Skin epidermis (tissue), 12 donors: ENCODE measurements at regions not wholly inside any gene's neighbourhood (a gene's known extent, or its start where the extent isn't known, plus 50 kb on each side); places are given as distances from the start of the nearest gene placed in this dataset.

Experiments
- H3K27ac ChIP-seq, 21 experiments: fragments of 200-600 bp; sonication (generic) in 11 of 21; one replicate each; pipeline ENCODE4 v1.5.0; 2020; ENCODE audit warnings: mild to moderate bottlenecking in 3 of 21, inconsistent platforms in 2 of 21, moderate library complexity in 2 of 21
- H3K4me3 ChIP-seq, 7 experiments: fragments of 200-600 bp; sonication (generic) in 2 of 7; one replicate each; pipeline ENCODE4 v1.5.0; 2020; ENCODE audit warnings: inconsistent platforms in 2 of 7, mild to moderate bottlenecking in 2 of 7, moderate library complexity in 1 of 7

DNA sequence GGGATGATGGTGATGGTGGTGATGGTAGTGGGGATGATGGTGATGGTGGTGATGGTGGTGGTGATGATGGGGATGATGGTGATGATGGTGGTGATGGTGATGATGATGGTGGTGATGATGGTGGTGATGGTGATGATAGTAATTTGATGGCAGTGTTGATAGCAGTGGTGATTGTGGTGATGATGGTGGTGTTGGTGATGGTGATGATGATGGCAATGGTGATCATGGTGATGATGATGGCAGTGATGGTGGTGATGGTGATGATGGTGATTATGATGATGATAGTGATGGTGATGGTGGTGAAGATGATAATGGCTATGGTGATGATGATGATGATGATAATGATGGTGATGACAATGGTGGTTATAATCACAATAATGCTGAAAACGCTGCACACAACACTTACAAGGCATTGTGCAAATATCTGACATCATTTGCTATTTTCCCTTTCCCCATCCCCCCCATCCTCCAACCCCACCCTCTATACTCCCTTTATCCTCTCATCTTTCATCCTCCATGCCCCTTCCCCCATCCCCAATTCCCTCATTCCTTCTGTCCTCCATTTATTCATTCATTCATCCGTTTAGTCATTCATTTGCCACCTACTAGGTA lies 230.1 kb downstream of the BRD1 start:
- no peak overlapping the region for H3K27ac ChIP-seq

DNA sequence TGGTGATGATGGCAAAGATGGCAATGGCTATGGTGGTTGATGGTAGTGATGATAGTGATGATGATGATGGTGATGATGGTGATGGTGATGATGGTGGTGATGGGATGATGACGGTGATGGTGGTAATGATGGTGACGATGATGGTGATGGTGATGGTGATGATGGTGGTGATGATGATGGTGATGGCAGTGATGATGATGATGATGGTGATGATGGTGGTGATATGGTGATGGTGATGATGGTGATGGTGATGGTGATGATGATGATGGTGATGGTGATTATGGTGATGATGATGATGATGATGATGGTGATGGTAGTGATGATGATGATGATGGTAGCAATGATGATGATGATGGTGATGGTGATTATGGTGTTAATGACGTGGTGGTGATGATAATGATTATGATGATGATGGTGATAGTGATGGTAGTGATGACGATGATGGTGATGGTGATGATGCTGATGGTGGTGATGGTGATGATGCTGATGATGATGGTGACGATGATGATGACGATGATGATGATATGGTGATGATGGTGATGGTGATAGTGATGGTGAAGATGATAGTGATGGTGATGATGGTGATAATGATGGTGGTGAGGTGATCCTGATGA lies 232.1 kb downstream of the BRD1 start:
- Histone ChIP-seq H3K4me3 (no peak overlapping the region), H3K27ac (no peak overlapping the region)

More for the DNA sequence above, 230.1 kb downstream of the BRD1 start:
- no peak overlapping the region for H3K4me3 ChIP-seq

DNA sequence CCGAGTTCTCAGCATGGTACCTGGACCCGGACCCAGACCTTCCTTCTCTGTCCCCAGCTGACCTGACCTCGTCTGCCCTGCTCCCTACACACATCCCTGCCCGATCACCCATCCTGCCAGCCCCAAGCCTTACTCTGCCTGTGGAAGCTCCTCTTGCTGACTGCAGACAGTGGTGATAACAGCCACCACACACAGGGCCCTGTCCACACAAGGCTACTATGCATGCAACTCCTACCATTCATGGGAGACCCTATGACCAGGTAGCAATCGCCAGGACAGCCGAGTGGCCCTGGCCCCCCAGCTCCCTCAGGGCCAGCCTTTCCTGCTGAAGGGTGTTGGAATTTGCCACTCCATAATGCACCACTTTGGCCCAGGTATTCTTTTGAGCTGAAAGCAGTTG lies 233.6 kb downstream of the BRD1 start:
- Histone ChIP-seq H3K4me3 (no peak overlapping the region), H3K27ac (no peak overlapping the region)

DNA sequence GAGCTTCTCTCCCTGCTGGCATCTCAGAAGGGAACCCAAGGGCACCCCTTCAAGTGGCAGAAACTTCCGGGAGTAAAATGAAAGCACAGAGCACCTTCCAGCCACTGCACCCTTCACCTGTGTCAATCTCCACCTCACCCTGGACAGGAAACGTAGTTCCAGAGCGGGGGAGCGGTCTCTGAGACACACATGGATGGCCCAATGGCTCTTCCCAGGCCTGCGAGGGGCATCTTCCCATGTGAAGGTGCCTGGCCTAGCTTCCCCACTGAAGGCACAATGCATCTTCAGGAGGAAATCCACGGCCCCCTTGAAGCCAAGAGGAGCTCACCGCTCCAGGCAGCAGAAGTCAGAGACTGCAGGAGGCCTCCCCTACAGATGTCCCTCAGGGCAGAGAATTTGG lies 234.2 kb downstream of the BRD1 start:
- no peak overlapping the region for H3K4me3 ChIP-seq
- H3K27ac ChIP-seq = no peak overlapping the region

DNA sequence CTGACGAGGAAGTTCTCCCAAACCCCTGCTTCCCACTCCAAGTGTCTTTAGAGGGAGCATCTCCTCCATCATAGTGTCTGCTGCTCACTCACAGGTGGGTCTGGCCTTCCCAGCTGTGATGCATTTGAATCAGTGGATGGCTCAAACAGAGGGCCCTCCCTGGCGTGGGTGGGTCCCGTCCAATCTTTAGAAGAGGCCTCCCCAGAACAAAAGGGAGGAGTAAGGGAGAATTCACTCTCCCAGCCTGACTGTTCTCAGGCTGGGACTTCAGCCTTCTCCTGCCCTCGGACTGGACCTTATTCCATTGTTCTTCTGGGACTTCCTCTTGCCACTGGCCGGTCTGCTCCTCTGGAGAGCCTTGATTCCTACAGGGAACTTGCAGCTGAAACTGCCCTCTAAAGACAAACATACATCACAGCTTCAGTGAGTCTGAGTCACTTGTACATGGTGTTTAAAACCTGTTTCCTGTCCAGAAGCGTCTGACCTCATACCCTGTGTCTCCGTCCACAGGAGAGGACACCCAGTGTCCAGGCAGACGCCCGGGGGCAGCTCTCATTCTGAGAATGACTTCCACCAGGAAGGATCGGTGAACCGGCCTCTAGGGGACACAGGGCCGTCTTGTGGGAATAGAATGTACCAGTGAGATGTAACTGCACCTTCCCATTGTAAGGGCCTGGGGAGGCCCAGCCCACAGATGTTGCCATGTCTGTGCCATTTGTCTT lies 234.7 kb downstream of the BRD1 start:
- Histone ChIP-seq H3K27ac (no peak overlapping the region), H3K4me3 (no peak overlapping the region)

DNA sequence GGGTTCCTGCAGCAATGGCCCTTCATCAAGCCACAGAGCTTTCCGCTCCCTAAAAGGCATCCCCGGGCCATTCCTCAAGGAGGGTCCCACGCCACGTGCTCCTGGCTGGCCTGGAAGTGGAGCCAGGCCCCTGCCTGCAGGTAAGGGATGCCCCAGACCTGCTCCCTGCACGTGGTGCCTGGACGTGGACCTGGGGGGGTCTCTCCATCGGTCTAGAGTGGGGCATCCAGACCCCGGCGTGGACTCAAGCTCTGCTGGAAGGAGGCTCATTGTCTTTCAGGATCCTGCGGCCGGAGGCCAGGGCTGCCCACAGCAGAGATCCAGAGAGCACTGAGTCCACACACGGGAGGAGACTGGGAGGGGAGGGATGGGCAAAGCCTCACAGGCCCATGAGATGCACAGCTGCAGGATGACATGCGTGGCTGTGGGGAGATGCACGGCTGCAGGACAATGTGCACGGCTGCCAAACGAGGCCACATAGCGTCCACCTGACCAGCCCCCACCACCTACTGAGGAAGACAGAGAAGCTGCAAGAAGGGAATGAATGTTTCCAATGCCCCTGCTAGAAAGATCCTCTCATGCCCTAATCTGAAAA lies 236.7 kb downstream of the BRD1 start:
- H3K27ac ChIP-seq = no peak overlapping the region

DNA sequence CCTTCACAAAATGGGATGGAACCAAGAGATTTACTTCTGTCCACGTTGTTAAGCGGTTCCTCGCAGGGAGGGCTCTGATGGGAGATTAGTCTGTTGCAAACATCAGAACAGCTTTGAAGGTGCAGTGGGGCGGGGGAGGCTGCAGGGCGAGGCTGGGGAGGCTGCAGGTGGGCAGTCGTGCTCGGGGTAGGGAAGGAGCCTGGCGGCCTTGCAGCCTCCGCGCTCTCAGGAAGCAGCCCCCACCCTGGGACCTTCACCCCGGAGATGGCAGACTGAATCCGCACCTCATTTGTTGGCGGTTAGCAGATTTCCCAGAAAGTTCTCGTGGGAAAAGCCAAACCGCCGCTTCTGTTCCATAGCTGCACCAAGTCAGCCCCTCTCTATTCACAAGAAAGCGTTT lies 237.3 kb downstream of the BRD1 start:
- H3K4me3 ChIP-seq = no peak overlapping the region
- H3K27ac ChIP-seq = no peak overlapping the region

More for the DNA sequence above, 236.7 kb downstream of the BRD1 start:
- H3K4me3 ChIP-seq = no peak overlapping the region

DNA sequence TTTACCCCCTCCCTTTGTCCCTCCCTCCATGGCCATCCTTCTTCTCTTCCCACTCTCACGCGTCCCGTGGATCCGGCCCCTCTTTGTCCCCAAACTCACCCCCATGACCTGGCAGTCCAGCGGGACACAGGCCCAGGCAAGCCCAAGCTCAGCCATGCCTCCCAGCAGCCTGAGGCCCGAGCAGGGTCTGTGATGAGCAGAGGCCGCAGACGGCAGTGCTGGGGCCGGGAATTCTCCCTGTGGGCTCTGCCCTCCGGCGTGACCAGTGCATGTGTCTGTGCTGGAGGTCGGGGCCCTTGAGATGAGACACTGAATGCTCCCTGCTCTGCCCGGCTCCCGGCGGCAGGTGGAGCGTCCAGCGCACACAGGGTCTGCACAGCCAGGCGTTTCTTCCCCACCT lies 237.9 kb downstream of the BRD1 start:
- H3K27ac ChIP-seq = no peak overlapping the region
- no peak overlapping the region for H3K4me3 ChIP-seq

DNA sequence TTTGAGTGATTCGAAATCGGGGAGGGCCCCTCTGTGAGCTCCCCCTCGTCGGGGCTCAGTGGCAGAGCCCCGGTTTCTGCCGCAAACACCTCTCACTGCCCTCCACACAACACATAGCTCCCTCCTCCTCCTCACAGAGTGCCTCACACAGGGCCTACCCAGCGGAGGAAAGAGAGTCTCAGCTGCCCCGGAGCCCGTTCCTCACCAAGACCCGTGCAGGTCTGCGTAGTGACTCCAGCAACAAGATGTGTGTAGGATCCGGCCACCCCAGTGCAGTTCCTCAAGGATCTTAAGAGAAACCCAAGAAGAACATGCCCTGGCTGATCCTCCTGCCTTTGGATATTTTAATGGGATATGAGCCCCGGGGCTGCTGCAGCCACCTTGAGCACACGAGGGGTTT lies 238.4 kb downstream of the BRD1 start:
- H3K27ac ChIP-seq = no peak overlapping the region
- H3K4me3 ChIP-seq = no peak overlapping the region

DNA sequence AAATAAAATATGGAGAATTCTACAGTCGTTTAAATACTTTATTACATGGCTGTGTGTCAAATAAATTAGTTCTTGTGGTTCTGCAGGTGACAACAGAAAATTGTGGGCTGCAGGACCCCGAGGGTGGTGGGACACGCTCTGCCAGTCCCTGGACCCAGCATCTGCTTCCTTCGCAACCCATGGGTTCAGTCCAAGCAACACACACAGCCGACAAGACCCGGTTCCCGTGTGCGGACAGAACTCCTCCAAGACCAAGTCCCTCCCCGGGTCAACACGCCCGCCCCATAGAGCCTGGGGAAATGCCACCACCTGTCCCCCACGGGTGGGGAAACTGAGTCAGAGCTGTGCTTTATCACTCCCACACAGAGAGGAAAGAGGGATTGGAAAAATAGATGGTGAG lies 238.9 kb downstream of the BRD1 start:
- H3K4me3 ChIP-seq = no peak overlapping the region
- H3K27ac ChIP-seq = no peak overlapping the region

DNA sequence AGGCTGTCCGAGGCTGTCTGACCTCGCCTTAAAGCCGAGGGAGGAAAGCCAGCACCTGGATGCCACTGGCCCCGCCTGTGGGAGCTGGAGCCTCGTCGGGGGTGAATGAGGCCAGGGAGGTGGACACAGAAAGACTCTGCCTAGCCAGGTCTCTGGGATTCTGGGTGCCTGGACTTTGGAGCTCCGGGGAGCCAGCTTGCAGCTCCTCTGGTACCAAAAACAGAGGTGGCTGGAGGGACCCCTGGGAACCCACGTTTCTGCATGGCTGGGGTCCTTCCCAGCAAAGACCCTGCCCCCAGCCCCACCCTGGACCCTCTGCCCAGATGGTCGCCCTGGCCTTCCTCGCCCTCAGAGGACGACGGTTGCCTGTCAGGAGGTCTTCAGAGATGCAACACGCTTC lies 239.7 kb downstream of the BRD1 start:
- Histone ChIP-seq H3K27ac (no peak overlapping the region), H3K4me3 (no peak overlapping the region)

DNA sequence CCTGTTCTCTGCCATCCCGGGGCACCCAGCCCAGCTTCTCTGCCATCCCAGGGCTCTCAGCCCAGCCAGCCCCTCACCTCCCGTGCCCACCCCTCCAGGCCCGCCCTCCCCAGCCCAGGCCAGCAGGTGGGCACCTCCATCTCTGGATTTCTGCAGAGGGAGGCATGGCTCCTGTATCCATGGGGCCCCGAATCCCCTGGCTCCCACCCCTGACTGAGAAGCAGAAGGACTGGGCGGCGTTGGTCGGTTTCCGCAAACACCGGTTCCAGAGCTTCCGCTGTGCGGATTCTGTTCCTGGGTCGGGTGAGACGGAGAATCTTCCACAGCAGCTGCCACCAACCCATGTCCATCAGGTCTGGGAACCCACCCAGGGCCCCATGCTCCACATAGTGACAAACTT lies 240.3 kb downstream of the BRD1 start:
- Histone ChIP-seq H3K4me3 (no peak overlapping the region), H3K27ac (no peak overlapping the region)

DNA sequence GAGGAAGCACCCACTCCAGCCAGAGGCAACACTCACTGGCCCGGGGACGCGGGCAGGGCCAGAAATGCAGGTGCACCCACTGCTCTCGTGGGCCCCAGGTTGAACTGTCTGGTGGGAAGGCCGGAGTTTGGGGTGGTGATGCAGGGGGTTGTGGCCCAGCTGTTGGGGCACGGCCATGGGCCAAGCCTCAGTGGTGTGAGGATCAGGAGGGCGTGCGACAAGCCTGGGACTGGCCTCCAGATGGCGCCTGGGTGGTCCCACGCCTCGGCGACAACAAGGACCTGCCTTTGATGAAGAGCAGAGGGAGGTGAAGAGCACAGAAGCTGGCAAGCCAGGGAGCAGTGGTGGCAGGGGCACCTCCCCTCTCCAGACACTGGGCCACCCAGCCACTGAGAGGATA lies 240.8 kb downstream of the BRD1 start:
- no peak overlapping the region for H3K27ac ChIP-seq
- H3K4me3 ChIP-seq = no peak overlapping the region

DNA sequence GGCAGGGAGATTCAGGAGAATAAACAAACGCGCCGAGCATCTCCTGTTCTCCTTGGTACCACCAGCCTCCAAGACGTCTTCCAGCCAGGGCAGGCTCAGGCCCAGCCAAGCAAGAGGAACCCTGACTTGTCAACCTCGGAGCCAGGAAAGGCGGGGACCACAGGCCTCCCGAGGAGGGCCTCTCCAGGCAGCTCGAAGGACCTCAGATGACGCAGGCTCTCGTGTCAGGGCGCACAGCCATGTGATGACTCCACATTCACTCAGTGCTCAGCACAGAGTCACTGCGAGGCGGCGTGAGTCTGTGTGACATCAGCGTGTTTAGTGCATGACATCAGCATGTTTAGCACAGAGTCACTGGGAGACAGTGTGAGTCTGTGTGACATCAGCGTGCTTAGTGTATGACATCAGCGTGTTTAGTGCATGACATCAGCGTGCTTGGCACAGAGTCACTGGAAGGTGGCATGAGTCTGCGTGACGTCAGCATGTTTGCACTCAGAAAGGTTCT lies 241.4 kb downstream of the BRD1 start:
- Histone ChIP-seq H3K4me3 (no peak overlapping the region), H3K27ac (no peak overlapping the region)

DNA sequence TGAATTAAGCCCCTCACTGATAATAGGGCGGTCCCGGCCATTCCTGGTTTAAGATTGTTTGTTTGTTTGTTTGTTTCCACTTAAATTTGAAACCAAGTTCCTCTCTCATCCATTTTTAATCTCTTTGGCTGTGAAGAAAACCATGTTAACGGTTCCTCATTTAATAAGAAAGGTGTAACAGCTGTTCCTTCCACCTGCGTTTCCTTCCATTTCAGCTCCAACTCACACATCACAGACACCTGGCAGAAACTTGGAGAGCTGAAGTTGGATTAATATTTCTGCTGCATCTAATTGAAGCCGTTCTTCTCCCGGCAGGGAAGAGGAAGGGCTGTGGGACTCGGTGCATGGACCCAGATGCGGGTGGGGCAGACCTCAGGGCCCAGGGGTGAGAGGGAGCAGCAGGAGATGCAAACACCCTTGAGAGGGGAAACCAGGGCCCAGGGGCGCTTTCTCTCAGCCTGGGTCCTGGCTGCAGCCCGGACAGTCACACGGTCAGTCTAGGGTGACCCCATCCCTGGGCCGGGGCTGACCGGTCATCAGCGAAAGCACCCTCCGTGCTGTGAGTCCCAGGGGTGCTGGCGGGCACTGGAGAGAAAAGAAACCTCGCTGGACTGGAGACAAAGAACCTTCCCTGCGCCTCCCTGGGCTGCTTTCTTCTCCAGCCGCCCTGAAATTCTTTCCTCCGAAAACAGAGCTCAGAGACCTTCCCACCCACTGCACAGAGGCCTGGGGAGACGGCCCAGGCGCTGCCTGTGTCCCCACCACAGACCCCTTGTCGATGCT lies 242.0 kb downstream of the BRD1 start:
- Histone ChIP-seq H3K27ac (no peak overlapping the region), H3K4me3 (no peak overlapping the region)

DNA sequence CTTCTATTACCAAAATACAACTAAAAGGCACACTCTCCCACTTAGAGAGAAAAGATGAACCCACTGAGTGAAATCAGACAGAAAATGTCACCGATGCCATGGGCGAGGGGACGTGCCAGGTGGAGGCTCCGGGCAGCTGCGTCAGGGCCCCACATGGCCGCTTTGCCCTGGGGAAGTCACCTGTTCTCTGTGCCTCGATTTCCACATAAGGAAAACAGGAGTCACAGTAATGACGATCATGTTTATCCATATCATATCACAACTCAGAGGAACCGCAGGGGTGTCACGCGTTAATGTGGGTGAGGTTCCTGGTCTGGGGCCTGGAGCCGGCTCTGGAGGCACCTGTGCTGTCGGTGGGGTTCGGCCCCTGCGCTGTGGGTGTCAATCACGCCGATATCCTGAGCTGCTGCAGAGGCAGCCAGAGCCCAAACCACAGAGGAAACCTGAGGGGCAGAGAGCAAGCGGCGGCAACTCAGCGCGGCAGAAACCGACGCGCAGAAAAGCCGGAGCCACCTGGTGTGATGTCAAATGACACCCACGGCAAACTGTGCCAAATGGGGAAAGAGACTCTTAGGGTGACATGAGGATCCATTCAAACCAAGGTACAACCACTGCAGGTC lies 243.7 kb downstream of the BRD1 start:
- Histone ChIP-seq H3K4me3 (no peak overlapping the region), H3K27ac (no peak overlapping the region)

DNA sequence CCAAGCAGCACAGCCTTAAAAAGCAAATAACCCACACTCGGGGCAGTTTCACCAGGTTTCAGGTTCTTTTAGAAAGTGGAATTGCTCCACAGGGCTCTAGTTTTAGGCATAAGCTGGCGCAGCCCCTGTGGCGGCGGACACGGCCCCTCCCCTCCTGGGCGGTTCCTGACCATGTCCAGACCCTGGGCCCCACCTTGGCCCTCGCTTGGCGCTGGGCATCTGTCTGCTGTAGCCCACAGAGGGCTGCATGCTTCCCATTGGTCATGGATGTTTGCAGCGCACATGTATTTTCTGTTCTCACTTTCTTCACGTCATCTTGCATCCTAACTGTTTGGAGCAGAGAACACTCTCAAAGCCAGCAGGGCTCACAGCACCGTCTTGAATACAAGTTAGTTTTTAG lies 244.3 kb downstream of the BRD1 start:
- Histone ChIP-seq H3K27ac (no peak overlapping the region), H3K4me3 (no peak overlapping the region)

DNA sequence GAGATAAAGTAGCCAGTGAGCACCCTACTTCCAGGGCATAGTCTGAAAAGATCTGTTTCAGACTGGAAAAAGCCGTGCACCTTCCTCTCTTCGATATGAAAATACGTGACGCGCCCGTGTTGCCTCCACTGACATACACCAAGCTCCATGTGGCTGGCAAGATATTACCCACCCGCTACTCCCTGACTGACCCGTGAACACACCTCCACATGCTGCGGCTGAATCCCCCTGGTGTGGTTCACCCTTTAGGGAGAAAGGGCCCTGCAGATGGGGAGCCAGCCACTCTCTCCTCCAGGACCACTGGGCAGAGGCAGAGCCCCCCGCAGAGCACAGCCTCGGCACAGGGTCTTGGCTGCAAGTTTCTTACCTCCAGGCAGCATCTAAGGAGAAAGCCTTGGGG lies 245.0 kb downstream of the BRD1 start:
- no peak overlapping the region for H3K27ac ChIP-seq

DNA sequence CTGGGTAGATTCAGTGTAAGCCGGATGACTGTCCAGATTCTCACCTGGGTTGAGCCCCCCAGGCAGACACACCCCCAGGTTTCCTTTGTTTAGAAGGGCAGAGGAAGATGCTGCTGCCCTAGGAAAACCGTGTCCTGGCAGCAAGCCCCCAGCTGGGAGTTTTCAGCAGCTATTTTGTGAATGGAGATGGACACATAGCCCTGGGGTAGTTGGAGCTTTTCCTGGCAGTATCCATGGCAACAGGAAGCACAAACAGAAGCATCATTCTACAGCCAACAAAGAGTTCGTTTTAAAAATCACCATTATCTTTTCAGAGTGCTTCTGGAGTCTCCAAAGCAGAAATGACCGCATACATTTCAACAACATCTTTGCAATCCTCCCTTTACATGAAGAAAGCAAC lies 245.5 kb downstream of the BRD1 start:
- Histone ChIP-seq H3K27ac (no peak overlapping the region), H3K4me3 (no peak overlapping the region)

More for the DNA sequence above, 245.0 kb downstream of the BRD1 start:
- H3K4me3 ChIP-seq = no peak overlapping the region

DNA sequence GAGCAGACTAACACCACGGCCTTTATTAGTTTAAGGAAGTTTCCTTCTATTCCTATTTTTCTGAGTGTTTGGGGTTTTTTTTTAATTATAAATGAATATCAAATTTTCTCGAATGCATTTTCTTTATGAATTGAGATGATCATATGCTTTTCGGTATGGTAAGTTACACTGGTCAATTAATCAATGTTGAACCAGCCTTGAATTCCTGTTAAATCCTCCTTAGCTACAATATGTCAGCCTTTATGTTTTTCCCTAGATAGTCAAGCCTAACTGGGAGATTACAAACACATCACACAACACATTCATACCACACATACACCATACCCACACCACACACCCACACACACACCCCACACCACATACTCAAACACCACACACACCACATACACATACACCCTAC lies 247.6 kb downstream of the BRD1 start:
- Histone ChIP-seq H3K4me3 (no peak overlapping the region), H3K27ac (no peak overlapping the region)
